Caco-2 (cell line): ENCODE measurements at regions not wholly inside any gene's neighbourhood (a gene's known extent, or its start where the extent isn't known, plus 50 kb on each side); places are given as distances from the start of the nearest gene placed in this dataset.

Experiments
- BruUV-seq: library from RNA; stranded (reverse); fragments of 400-500 nt; replicated peaks from 2 replicates; lab custom pipeline; 2021; lab: Mats Ljungman, UMichigan
- CTCF ChIA-PET: fragments of 300-600 bp; sonication (Branson Sonifier 250); formaldehyde crosslinking; loops from one replicate; lab custom pipeline; 2022; ENCODE audit warnings: antibody characterized with exemption; lab: Charles Lee
- POLR2A ChIA-PET: fragments of 300-600 bp; sonication (Branson Sonifier 250); formaldehyde crosslinking; loops from one replicate; lab custom pipeline; 2022; ENCODE audit warnings: antibody characterized with exemption; lab: Charles Lee
- DNase-seq, 2 experiments: peaks; one replicate each; pipeline versions ENCODE4 v3.0.0 to v3.0.0-alpha.2; 2020 to 2022
- H3K27me3 ChIP-seq: replicated peaks from 2 replicates; pipeline ENCODE4 v1.6.0; 2011; ENCODE audit warnings: low read length; ENCODE audit not compliant: control insufficient read depth, insufficient read depth
- H3K36me3 ChIP-seq: 2 replicates; pipeline ENCODE4 v1.5.1; 2011; ENCODE audit warnings: low read length; ENCODE audit not compliant: control insufficient read depth, insufficient read depth
- H3K4me1 ChIP-seq: fragments of 250-450 bp; sonication (Bioruptor Pico); 2 replicates; pipeline ENCODE4 v1.5.1; 2020; ENCODE audit warnings: mild to moderate bottlenecking
- H3K4me3 ChIP-seq: 2 replicates; pipeline ENCODE4 v1.5.1; 2011; ENCODE audit warnings: low read depth, mild to moderate bottlenecking, control low read depth, low read length
- H3K9me3 ChIP-seq: fragments of 250-450 bp; sonication (Bioruptor Pico); 2 replicates; pipeline ENCODE4 v1.5.1; 2020; ENCODE audit warnings: mild to moderate bottlenecking, moderate library complexity
- H3K27ac Mint-ChIP-seq: one replicate; pipeline ENCODE4 v1.8.0; 2022; ENCODE audit warnings: mixed read lengths; ENCODE audit not compliant: unreplicated experiment
- H3K27me3 Mint-ChIP-seq: one replicate; pipeline ENCODE4 v1.8.0; 2022; ENCODE audit warnings: mixed read lengths; ENCODE audit not compliant: insufficient read depth, unreplicated experiment
- H3K36me3 Mint-ChIP-seq: one replicate; pipeline ENCODE4 v1.8.0; 2022; ENCODE audit warnings: mild to moderate bottlenecking, mixed read lengths; ENCODE audit not compliant: insufficient read depth, unreplicated experiment
- H3K4me1 Mint-ChIP-seq: one replicate; pipeline ENCODE4 v1.8.0; 2022; ENCODE audit warnings: low read depth, mixed read lengths; ENCODE audit not compliant: unreplicated experiment
- H3K4me3 Mint-ChIP-seq: one replicate; pipeline ENCODE4 v1.8.0; 2022; ENCODE audit warnings: mild to moderate bottlenecking, moderate library complexity, mixed read lengths; ENCODE audit not compliant: unreplicated experiment
- H3K9me3 Mint-ChIP-seq: one replicate; pipeline ENCODE4 v1.8.0; 2022; ENCODE audit warnings: mixed read lengths; ENCODE audit not compliant: unreplicated experiment
- CTCF ChIP-seq, 2 experiments: fragments of 200-600 bp in 1 of 2; IDR thresholded peaks; 1 replicate in 1 of 2; 2 replicates in 1 of 2; pipeline versions ENCODE4 v1.5.1 to v1.8.0; 2011 to 2022; ENCODE audit warnings: antibody characterized with exemption in 1 of 2, control low read depth in 1 of 2, inconsistent platforms in 1 of 2, low read depth in 1 of 2, low read length in 1 of 2, mild to moderate bottlenecking in 1 of 2, moderate library complexity in 1 of 2; ENCODE audit not compliant: insufficient read depth in 1 of 2, severe bottlenecking in 1 of 2, unreplicated experiment in 1 of 2
- intact Hi-C: fragments of 100-400 bp; cut with micrococcal nuclease; formaldehyde crosslinking; loops from one replicate; pipeline ENCODE4 v1.10.0; 2022; ENCODE audit not compliant: unreplicated experiment

DNA sequence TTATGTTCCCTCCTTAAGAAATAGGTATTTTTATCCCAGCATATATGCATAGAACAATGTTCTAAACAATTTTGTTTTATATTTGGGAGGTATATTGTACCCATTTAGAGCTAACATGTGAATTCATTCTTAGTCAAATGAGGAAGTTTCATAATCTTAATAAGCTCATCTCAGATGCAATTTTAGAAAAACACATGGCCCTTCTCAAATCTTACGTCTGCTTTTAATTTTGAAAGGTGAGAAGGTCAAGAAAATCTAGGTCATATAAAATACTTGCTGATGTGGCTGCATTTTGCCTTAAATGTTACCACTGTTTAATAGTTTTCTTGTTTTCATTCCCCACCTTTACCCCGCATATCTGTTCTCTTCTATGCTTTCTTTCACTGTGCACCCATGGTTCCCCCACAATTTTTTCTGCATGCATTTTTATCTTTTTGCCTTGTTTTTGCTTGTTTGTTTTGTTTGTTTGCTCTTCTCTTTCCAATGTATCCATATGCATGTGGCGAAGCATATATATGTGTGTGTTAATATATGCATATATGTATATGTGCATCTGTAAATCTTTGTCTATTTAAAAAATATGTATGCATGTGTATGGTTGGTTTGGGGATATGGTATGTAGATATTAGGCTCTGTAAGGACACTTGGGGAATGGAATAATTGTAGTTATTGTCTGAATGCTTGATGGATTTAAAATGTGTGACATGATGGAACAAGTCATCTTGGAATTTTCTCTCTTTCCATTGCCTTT is 317.1 kb downstream of the BCAT1 start:
- ChIA-PET CTCF (no interaction called here), POLR2A (no interaction called here)
- no peak overlapping the region for H3K4me3 ChIP-seq
- Mint-ChIP-seq H3K9me3 (peaks cover 25% of the 10 kb centered on the region), H3K4me3 (no peak overlapping the region), H3K4me1 (peaks cover 26% of the 10 kb centered on the region), H3K36me3 (no peaks in the 10 kb centered on the region), H3K27ac (peak overlapping the region; percentile 2), H3K27me3 (no peaks in the 10 kb centered on the region)
- intact Hi-C loops, result loop anchor here (2.0 kb wide), 1 partner anchor 619 kb away; no protein-coding TSS in a partner anchor
- H3K9me3 ChIP-seq, result no peaks in the 10 kb centered on the region
- no peak for DNase-seq
- no peak for TF ChIP-seq CTCF (IDR thresholded peaks at IDR 0.05; ENCODE audit: insufficient read depth in 1 of 2, low read depth in 1 of 2, low read length in 1 of 2, severe bottlenecking in 1 of 2, unreplicated experiment in 1 of 2)
- H3K4me1 ChIP-seq, result peaks cover 4% of the 10 kb centered on the region
- H3K27me3 ChIP-seq, result no peaks in the 10 kb centered on the region
- no peaks in the 10 kb centered on the region for H3K36me3 ChIP-seq
- no TSS peak for BruUV-seq

DNA sequence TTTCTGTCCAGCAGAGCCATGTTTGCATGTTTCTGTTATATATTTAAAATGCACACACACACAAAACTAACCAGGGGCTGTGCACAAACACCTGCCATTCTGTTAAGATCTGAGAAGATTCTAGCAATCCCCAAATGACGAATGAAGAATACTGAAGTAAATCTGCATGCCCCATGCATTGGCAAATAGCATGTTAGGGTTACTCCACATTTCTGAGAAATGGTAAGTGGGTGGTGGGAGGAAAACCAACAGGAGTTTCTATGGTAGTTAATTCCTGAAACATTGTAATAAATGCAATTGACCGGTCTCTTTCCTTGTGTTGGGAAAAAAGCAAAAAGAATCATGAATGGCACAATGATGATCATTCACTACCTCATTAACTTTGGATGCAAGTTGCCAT is 318.0 kb downstream of the BCAT1 start:
- POLR2A ChIA-PET, result no interaction called here
- BruUV-seq, result no TSS peak
- no peaks in the 10 kb centered on the region for H3K36me3 Mint-ChIP-seq

GRCh38 chr12:24630446-24630845 is 318.5 kb downstream of the BCAT1 start:
- TF ChIP-seq CTCF (IDR thresholded peaks at IDR 0.05; ENCODE audit: insufficient read depth in 1 of 2, low read depth in 1 of 2, low read length in 1 of 2, severe bottlenecking in 1 of 2, unreplicated experiment in 1 of 2), result peak; percentile 56
- Mint-ChIP-seq H3K4me3 (no peak overlapping the region), H3K4me1 (peaks cover 26% of the 10 kb centered on the region), H3K27me3 (no peaks in the 10 kb centered on the region), H3K36me3 (no peaks in the 10 kb centered on the region), H3K9me3 (peaks cover 34% of the 10 kb centered on the region), H3K27ac (no peak overlapping the region)
- Histone ChIP-seq H3K36me3 (no peaks in the 10 kb centered on the region), H3K9me3 (no peaks in the 10 kb centered on the region), H3K27me3 (no peaks in the 10 kb centered on the region), H3K4me3 (no peak overlapping the region), H3K4me1 (peaks cover 4% of the 10 kb centered on the region)
- DNase-seq, result peak in 1 of 2 experiments; percentile 49
- POLR2A ChIA-PET, result no interaction called here
- BruUV-seq, result no TSS peak
- CTCF ChIA-PET, result interaction anchor here (0.6 kb wide), 1 partner anchor 114 kb away, joined by 4 read pairs; no protein-coding TSS in a partner anchor
- intact Hi-C loops, result loop anchor here (1.0 to 2.0 kb wide), 2 partner anchors 98 to 618 kb away; no protein-coding TSS in a partner anchor

More for the DNA sequence above, 318.0 kb downstream of the BCAT1 start:
- H3K4me1 ChIP-seq, result peaks cover 4% of the 10 kb centered on the region
- H3K27me3 Mint-ChIP-seq, result no peaks in the 10 kb centered on the region
- no peaks in the 10 kb centered on the region for H3K27me3 ChIP-seq
- no peaks in the 10 kb centered on the region for H3K9me3 ChIP-seq
- CTCF ChIA-PET, result no interaction called here
- DNase-seq, result no peak
- no peak overlapping the region for H3K4me3 Mint-ChIP-seq
- H3K4me3 ChIP-seq, result no peak overlapping the region
- H3K36me3 ChIP-seq, result no peaks in the 10 kb centered on the region
- peaks cover 31% of the 10 kb centered on the region for H3K9me3 Mint-ChIP-seq
- H3K4me1 Mint-ChIP-seq, result peaks cover 26% of the 10 kb centered on the region
- TF ChIP-seq CTCF (IDR thresholded peaks at IDR 0.05; ENCODE audit: insufficient read depth in 1 of 2, low read depth in 1 of 2, low read length in 1 of 2, severe bottlenecking in 1 of 2, unreplicated experiment in 1 of 2), result no peak
- intact Hi-C loops, result loop anchor here (1.0 to 2.0 kb wide), 2 partner anchors 97 to 618 kb away; no protein-coding TSS in a partner anchor
- H3K27ac Mint-ChIP-seq, result no peak overlapping the region
